ENCODE measurements at regions not wholly inside any gene's neighbourhood (a gene's known extent, or its start where the extent isn't known, plus 50 kb on each side); places are given as distances from the start of the nearest gene placed in this dataset.
"Not testable (repeated sequence)": the region's sequence is repeated elsewhere in the genome, so short reads cannot be mapped to it uniquely, and the experiment has no call there.

GRCh38 chr11:36736103-36736502 lies 138.1 kb upstream of the RAG2 start:
- no peaks in the 10 kb centered on the region for H3K36me3 ChIP-seq
- no peaks in the 10 kb centered on the region for H3K4me1 ChIP-seq
- H3K27me3 ChIP-seq (replicated peaks in 1 of 7) = peaks cover 0 to 11% (median 0%) of the 10 kb centered on the region in 7 donors
- intact Hi-C loops (cut with DNase I; ENCODE audit: low total_unique reads) = no loop called here
- WGBS, 5 donors = 68 to 85% (median 81%) methylated on average over 3 of the region's 3 CpGs
- no peak overlapping the region for H3K4me3 ChIP-seq
- no peak overlapping the region for H3K27ac ChIP-seq
- DNase-seq = no peak
- peaks cover 0 to 9% (median 0%) of the 10 kb centered on the region in 8 donors for H3K9me3 ChIP-seq
- TF ChIP-seq POLR2A (IDR thresholded peaks at IDR 0.05) (no peak), POLR2AphosphoS5 (IDR thresholded peaks at IDR 0.05) (no peak)

GRCh38 chr11:36733721-36734120 lies 135.7 kb upstream of the RAG2 start:
- intact Hi-C loops (cut with DNase I; ENCODE audit: low total_unique reads); DNase-seq; H3K27me3 ChIP-seq (replicated peaks in 1 of 7); H3K4me1 ChIP-seq; H3K4me3 ChIP-seq; H3K36me3 ChIP-seq; H3K27ac ChIP-seq; H3K9me3 ChIP-seq: not testable (repeated sequence)
- 89 to 95% (median 92%) methylated on average over 10 of the region's 10 CpGs for WGBS, 5 donors

DNA sequence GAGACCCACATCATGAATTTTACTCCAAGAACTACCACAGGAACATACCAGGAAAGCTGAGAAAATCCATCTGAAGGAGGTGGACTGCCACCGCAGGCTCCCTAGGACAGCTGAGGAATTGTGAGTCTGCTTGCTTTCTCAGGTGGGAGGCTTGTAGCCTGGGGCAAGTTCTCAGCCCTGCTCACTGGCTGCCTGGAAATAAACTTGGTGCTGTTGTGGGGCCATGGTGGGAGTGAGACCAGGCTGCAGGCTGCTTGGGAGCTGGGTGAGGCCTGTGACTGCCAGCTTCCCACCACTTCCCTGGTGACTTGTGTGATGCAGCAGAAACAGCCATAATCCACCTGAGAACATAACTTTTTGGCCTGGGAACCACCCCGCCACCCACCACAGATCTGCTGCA lies 132.7 kb upstream of the RAG2 start:
- no peak overlapping the region for H3K27ac ChIP-seq
- WGBS, 5 donors = 86 to 94% (median 91%) methylated on average over 2 of the region's 2 CpGs
- intact Hi-C loops (cut with DNase I; ENCODE audit: low total_unique reads) = no loop called here
- H3K4me1 ChIP-seq = no peaks in the 10 kb centered on the region
- TF ChIP-seq, protein P1, sequence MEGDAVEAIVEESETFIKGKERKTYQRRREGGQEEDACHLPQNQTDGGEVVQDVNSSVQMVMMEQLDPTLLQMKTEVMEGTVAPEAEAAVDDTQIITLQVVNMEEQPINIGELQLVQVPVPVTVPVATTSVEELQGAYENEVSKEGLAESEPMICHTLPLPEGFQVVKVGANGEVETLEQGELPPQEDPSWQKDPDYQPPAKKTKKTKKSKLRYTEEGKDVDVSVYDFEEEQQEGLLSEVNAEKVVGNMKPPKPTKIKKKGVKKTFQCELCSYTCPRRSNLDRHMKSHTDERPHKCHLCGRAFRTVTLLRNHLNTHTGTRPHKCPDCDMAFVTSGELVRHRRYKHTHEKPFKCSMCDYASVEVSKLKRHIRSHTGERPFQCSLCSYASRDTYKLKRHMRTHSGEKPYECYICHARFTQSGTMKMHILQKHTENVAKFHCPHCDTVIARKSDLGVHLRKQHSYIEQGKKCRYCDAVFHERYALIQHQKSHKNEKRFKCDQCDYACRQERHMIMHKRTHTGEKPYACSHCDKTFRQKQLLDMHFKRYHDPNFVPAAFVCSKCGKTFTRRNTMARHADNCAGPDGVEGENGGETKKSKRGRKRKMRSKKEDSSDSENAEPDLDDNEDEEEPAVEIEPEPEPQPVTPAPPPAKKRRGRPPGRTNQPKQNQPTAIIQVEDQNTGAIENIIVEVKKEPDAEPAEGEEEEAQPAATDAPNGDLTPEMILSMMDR (IDR thresholded peaks at IDR 0.05 in 8 of 11, conservative IDR thresholded peaks at IDR 0.05 in 3 of 11) = no peak
- TF ChIP-seq POLR2AphosphoS5 (IDR thresholded peaks at IDR 0.05) (no peak), POLR2A (IDR thresholded peaks at IDR 0.05) (no peak)
- H3K36me3 ChIP-seq = no peaks in the 10 kb centered on the region
- peaks cover 0 to 3% (median 0%) of the 10 kb centered on the region in 8 donors for H3K9me3 ChIP-seq
- no peak for DNase-seq
- no peak overlapping the region for H3K4me3 ChIP-seq
- no peaks in the 10 kb centered on the region for H3K27me3 ChIP-seq (replicated peaks in 1 of 7)

- Histone ChIP-seq H3K27me3 (replicated peaks in 1 of 7) (no peaks in the 10 kb centered on the region), H3K4me3 (no peak overlapping the region), H3K9me3 (no peaks in the 10 kb centered on the region), H3K36me3 (no peaks in the 10 kb centered on the region), H3K27ac (no peak overlapping the region), H3K4me1 (peaks cover 0 to 4% (median 0%) of the 10 kb centered on the region in 6 donors)
- no peak for DNase-seq
- WGBS, 5 donors = 78 to 95% (median 92%) methylated on average over 3 of the region's 3 CpGs
- TF ChIP-seq POLR2A (IDR thresholded peaks at IDR 0.05) (no peak), POLR2AphosphoS5 (IDR thresholded peaks at IDR 0.05) (no peak)
- TF ChIP-seq, protein P1 (IDR thresholded peaks at IDR 0.05 in 8 of 11, conservative IDR thresholded peaks at IDR 0.05 in 3 of 11) = no peak
- intact Hi-C loops (cut with DNase I; ENCODE audit: low total_unique reads) = no loop called here
Observed at GRCh38 chr11:36729825-36730224, 131.8 kb upstream of the RAG2 start.

DNA sequence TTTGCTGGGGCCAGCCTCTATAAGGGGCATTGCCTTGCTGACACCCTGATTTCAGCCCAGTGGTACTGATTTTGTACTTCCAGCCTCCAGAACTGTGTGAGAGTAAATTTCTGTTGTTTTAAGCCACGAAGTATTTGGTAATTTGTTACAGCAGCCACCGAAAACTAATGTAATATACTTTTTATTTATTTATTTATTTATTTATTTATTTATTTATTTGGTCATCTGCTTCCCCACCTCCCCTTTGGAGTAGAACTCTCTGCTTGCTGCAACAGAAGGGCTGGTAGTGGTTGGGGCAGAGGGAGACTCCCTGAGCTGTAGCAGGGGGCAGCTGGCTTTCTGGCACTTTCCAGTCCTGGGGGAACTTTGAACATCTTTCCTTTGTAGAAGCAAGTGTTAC lies 128.4 kb upstream of the RAG2 start:
- no peaks in the 10 kb centered on the region for H3K36me3 ChIP-seq
- WGBS, 5 donors = 76 to 95% (median 86%) methylated on average over 2 of the region's 2 CpGs
- H3K4me1 ChIP-seq = peaks cover 0 to 11% (median 0%) of the 10 kb centered on the region in 6 donors
- TF ChIP-seq POLR2AphosphoS5 (IDR thresholded peaks at IDR 0.05) (no peak), POLR2A (IDR thresholded peaks at IDR 0.05) (no peak)
- TF ChIP-seq, protein P1 (IDR thresholded peaks at IDR 0.05 in 8 of 11, conservative IDR thresholded peaks at IDR 0.05 in 3 of 11) = no peak
- no peaks in the 10 kb centered on the region for H3K27me3 ChIP-seq (replicated peaks in 1 of 7)
- DNase-seq = no peak
- intact Hi-C loops (cut with DNase I; ENCODE audit: low total_unique reads) = no loop called here
- H3K27ac ChIP-seq = no peak overlapping the region
- no peaks in the 10 kb centered on the region for H3K9me3 ChIP-seq
- no peak overlapping the region for H3K4me3 ChIP-seq

Data from spleen (tissue), 11 donors.